HG03460 (cell line): ENCODE measurements at regions not wholly inside any gene's neighbourhood (a gene's known extent, or its start where the extent isn't known, plus 50 kb on each side); places are given as distances from the start of the nearest gene placed in this dataset.

ENCODE experiments used
- ATAC-seq: cut with Tn5 transposase; IDR thresholded peaks from one replicate; pipeline ENCODE4 v1.9.1; 2021; ENCODE audit not compliant: unreplicated experiment

- ATAC-seq: no peak
These were observed 225.7 kb downstream of the UTP18 start for GRCh38 chr17:51486091-51486490.

- no peak for ATAC-seq
These were observed 226.7 kb downstream of the UTP18 start for GRCh38 chr17:51486885-51487520.

- ATAC-seq: no peak
These were observed 227.6 kb downstream of the UTP18 start for GRCh38 chr17:51487947-51488346.

GRCh38 chr17:51491416-51491815 lies 231.1 kb downstream of the UTP18 start:
- ATAC-seq: no peak

GRCh38 chr17:51493206-51493605 lies 232.9 kb downstream of the UTP18 start:
- no peak for ATAC-seq

- no peak for ATAC-seq
These were observed 236.0 kb downstream of the UTP18 start for GRCh38 chr17:51496378-51496777.

GRCh38 chr17:51499897-51500296 lies 239.6 kb downstream of the UTP18 start:
- no peak for ATAC-seq

GRCh38 chr17:51500454-51500853 lies 240.1 kb downstream of the UTP18 start:
- ATAC-seq: no peak

GRCh38 chr17:51505450-51505849 lies 245.1 kb downstream of the UTP18 start:
- no peak for ATAC-seq

- no peak for ATAC-seq
These were observed 247.1 kb downstream of the UTP18 start for GRCh38 chr17:51507444-51507843.

- no peak for ATAC-seq
These were observed 247.7 kb downstream of the UTP18 start for GRCh38 chr17:51508048-51508447.

- ATAC-seq: no peak
These were observed 250.6 kb downstream of the UTP18 start for GRCh38 chr17:51510940-51511339.

- ATAC-seq: no peak
These were observed 252.0 kb downstream of the UTP18 start for GRCh38 chr17:51512220-51512907.

GRCh38 chr17:51516924-51517323 lies 256.6 kb downstream of the UTP18 start:
- ATAC-seq: no peak

- ATAC-seq: no peak
These were observed 264.2 kb downstream of the UTP18 start for GRCh38 chr17:51524524-51524923.

- no peak for ATAC-seq
These were observed 266.2 kb downstream of the UTP18 start for GRCh38 chr17:51526507-51526906.

GRCh38 chr17:51527225-51527982 lies 267.1 kb downstream of the UTP18 start:
- ATAC-seq: no peak

- ATAC-seq: no peak
These were observed 267.8 kb downstream of the UTP18 start for GRCh38 chr17:51528111-51528510.

GRCh38 chr17:51533219-51533618 lies 272.9 kb downstream of the UTP18 start:
- ATAC-seq: no peak

GRCh38 chr17:51533821-51534220 lies 273.5 kb downstream of the UTP18 start:
- ATAC-seq: no peak

GRCh38 chr17:51536627-51537026 lies 276.3 kb downstream of the UTP18 start:
- no peak for ATAC-seq

- ATAC-seq: no peak
These were observed 277.7 kb downstream of the UTP18 start for GRCh38 chr17:51537996-51538550.
